ENCODE measurements at regions not wholly inside any gene's neighbourhood (a gene's known extent, or its start where the extent isn't known, plus 50 kb on each side); places are given as distances from the start of the nearest gene placed in this dataset.

- no peak for TF ChIP-seq CTCF (IDR thresholded peaks at IDR 0.05)
- H3K9me3 Mint-ChIP-seq (ENCODE audit: low read depth), result no peaks in the 10 kb centered on the region
- H3K36me3 Mint-ChIP-seq (ENCODE audit: low read depth), result no peaks in the 10 kb centered on the region
- no peak for DNase-seq (ENCODE audit: low spot score)
- no peak overlapping the region for H3K27ac Mint-ChIP-seq (ENCODE audit: unreplicated experiment)
- H3K27me3 Mint-ChIP-seq (ENCODE audit: low read depth), result peaks cover 26% of the 10 kb centered on the region
- H3K4me3 Mint-ChIP-seq (ENCODE audit: unreplicated experiment), result no peak overlapping the region
- no peaks in the 10 kb centered on the region for H3K4me1 Mint-ChIP-seq (ENCODE audit: low read depth)
Measured at GRCh38 chr14:104470588-104470987, 109.0 kb upstream of the C14orf180 start.

- peaks cover 21% of the 10 kb centered on the region for H3K27me3 Mint-ChIP-seq (ENCODE audit: low read depth)
- H3K4me1 Mint-ChIP-seq (ENCODE audit: low read depth), result no peaks in the 10 kb centered on the region
- no peak for TF ChIP-seq CTCF (IDR thresholded peaks at IDR 0.05)
- no peak overlapping the region for H3K27ac Mint-ChIP-seq (ENCODE audit: unreplicated experiment)
- no peaks in the 10 kb centered on the region for H3K9me3 Mint-ChIP-seq (ENCODE audit: low read depth)
- no peak for DNase-seq (ENCODE audit: low spot score)
- H3K4me3 Mint-ChIP-seq (ENCODE audit: unreplicated experiment), result no peak overlapping the region
- no peaks in the 10 kb centered on the region for H3K36me3 Mint-ChIP-seq (ENCODE audit: low read depth)
Measured at GRCh38 chr14:104471114-104471513, 108.5 kb upstream of the C14orf180 start.

- TF ChIP-seq CTCF (IDR thresholded peaks at IDR 0.05), result no peak
- H3K36me3 Mint-ChIP-seq (ENCODE audit: low read depth), result no peaks in the 10 kb centered on the region
- no peak overlapping the region for H3K27ac Mint-ChIP-seq (ENCODE audit: unreplicated experiment)
- DNase-seq (ENCODE audit: low spot score), result no peak
- H3K4me3 Mint-ChIP-seq (ENCODE audit: unreplicated experiment), result no peak overlapping the region
- no peaks in the 10 kb centered on the region for H3K9me3 Mint-ChIP-seq (ENCODE audit: low read depth)
- no peaks in the 10 kb centered on the region for H3K4me1 Mint-ChIP-seq (ENCODE audit: low read depth)
- H3K27me3 Mint-ChIP-seq (ENCODE audit: low read depth), result peaks cover 21% of the 10 kb centered on the region
Measured at GRCh38 chr14:104472073-104472472, 107.5 kb upstream of the C14orf180 start.

GRCh38 chr14:104472536-104473243 is 106.9 kb upstream of the C14orf180 start:
- no peak for TF ChIP-seq CTCF (IDR thresholded peaks at IDR 0.05)
- H3K4me1 Mint-ChIP-seq (ENCODE audit: low read depth), result no peaks in the 10 kb centered on the region
- no peak overlapping the region for H3K4me3 Mint-ChIP-seq (ENCODE audit: unreplicated experiment)
- no peak overlapping the region for H3K27ac Mint-ChIP-seq (ENCODE audit: unreplicated experiment)
- H3K27me3 Mint-ChIP-seq (ENCODE audit: low read depth), result peaks cover 18% of the 10 kb centered on the region
- no peak for DNase-seq (ENCODE audit: low spot score)
- no peaks in the 10 kb centered on the region for H3K9me3 Mint-ChIP-seq (ENCODE audit: low read depth)
- H3K36me3 Mint-ChIP-seq (ENCODE audit: low read depth), result no peaks in the 10 kb centered on the region

GRCh38 chr14:104473244-104473565 is 106.4 kb upstream of the C14orf180 start:
- H3K27ac Mint-ChIP-seq (ENCODE audit: unreplicated experiment), result no peak overlapping the region
- no peaks in the 10 kb centered on the region for H3K36me3 Mint-ChIP-seq (ENCODE audit: low read depth)
- no peaks in the 10 kb centered on the region for H3K9me3 Mint-ChIP-seq (ENCODE audit: low read depth)
- peaks cover 15% of the 10 kb centered on the region for H3K27me3 Mint-ChIP-seq (ENCODE audit: low read depth)
- TF ChIP-seq CTCF (IDR thresholded peaks at IDR 0.05), result no peak
- no peak for DNase-seq (ENCODE audit: low spot score)
- H3K4me3 Mint-ChIP-seq (ENCODE audit: unreplicated experiment), result no peak overlapping the region
- no peaks in the 10 kb centered on the region for H3K4me1 Mint-ChIP-seq (ENCODE audit: low read depth)

All from chondrocyte (in vitro differentiated cells).